HG02885 (cell line): ENCODE measurements at regions not wholly inside any gene's neighbourhood (a gene's known extent, or its start where the extent isn't known, plus 50 kb on each side); places are given as distances from the start of the nearest gene placed in this dataset.

Experiments used
- ATAC-seq: cut with Tn5 transposase; IDR thresholded peaks from one replicate; pipeline ENCODE4 v1.9.1; 2021; ENCODE audit warnings: mild to moderate bottlenecking; ENCODE audit not compliant: unreplicated experiment, poor library complexity

DNA sequence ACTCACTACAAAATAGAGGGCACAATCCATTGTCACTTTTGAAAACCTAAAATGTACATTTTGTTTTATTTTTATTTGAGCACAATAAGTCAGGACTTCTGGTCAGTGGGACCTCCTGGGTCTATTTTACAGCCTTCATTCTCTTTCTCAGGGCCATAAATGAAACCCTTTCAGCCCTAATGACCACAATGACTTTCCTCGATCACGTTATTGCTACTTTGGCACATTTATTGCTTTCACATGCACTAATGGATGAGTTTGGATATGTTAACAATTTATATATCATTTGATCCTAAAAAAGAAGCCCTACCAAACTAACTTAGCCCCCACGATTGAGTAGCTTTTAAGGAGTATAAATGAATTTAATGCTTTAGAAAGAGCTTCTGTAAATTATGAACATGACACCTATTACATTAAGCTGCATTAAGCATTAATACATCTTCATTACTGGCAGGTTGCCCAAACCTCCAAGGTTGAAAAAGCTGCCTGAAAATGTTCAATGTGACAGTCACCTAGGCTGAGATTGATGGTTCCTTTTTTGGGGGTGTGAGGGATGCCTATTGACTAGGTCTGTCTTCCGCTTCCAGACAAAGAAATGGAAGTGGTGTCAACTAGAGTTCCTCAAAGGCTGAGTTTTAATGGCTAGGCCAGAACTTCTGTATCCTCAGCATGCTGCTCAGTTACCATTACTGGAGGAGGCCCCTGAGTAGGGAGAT lies 296.4 kb downstream of the GPAT3 start:
- no peak for ATAC-seq

DNA sequence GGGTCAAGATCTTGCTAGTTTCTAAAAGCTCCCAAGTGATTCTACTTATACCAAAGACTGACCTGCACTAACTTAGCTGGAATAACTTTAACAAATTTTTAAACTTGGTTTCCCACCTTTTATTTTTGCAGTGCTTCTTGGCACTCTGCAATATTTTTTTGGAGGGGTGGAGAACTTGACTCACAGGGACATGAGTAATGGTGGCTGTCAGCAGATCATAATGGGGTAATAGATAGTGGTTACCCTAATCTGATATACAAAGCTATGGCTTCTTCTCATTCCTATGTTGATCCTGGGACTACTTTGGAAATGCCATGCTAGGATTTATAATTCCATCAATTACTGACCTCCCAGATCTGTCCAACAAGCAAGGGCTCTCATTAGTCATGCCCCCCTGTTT lies 295.7 kb downstream of the GPAT3 start:
- no peak for ATAC-seq

DNA sequence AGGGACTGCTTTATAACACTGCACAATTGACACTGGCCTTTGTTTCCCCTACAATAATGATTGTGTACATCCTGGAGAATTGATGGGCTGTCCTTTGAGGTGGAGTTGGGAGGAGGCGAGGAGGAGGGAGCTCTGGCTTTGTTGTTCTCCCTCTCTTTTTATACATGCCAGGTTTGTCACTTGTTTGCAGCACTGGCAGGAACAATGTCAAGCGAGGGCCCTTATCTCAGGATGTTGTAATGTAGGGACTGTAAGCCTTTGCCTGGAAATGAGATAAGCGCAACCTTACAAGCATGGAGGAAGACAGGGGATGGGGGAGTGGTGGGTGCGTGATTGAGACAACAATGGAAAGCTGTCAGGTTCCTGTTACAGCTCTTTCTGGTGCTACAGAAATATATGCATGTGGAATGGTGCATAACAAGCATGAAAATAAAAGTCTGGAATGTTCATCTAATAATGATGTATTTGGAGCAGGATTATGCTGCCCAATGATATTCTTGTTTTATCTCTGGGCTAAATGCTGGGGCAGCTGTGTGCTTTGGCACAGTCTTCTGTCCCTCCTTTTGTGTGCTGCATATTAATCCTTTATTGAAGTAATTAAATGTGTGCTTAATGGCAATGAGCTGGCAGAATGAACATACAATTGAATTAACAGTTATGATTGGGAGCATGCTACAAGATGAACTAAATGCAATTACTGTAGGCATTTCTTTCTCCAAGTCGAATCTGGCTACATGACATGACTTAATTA lies 294.4 kb downstream of the GPAT3 start:
- no peak for ATAC-seq

DNA sequence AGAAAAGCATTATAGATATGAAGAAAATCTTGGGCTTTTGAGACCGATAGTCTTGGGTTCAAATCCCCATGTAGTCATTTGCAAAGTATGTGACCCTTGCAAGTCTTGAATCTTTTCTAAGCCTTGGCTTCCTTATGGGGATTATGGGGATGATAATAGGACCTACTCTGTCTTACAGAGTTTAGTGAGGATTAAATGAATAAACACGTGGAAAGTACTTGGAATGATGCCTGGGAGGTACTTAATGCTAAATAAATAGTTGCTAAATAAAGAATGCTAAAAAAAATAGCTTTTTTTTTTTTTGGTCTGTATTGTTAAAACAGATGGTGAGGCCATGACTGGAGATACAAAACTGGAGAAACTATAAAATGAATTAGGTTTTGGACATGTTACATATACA lies 292.7 kb downstream of the GPAT3 start:
- no peak for ATAC-seq

DNA sequence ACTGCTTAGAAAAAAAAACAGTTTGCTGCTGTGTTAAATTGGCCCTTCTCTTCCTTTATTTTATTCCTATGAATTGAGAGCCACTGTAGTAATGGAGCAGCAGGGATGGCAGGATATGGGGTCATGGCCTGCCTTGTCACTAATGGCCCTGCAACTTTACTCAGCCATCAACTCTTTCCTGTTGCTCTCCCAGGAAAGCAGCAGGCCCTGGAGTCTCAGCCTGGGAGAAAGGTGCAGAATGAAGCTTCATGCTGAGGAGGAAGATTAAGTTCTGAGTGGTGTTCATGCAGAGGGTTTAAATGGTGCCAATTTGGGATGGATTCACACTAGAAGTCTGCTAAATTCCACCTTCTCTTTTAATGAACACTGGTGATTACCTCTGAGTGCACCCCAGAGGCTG lies 285.6 kb downstream of the GPAT3 start:
- no peak for ATAC-seq

DNA sequence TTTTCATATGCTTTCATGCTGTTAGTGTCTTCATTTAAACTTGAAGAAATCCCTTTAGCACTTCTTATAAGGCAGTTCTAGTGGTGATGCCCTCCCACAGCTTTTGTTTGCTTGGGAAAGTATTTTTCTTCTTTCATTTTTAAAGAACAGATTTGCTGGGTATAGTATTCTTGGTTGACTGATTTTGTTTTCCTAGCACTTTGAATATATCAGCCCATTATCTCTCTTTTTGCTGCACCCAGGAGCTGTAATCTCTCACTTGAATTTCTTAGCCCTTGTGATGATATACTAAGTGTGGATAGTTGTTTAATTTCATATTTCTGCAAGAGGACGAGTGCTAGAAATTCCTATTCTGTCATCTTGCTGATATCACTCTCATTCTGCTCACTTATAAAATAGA lies 283.7 kb downstream of the GPAT3 start:
- ATAC-seq, result no peak

DNA sequence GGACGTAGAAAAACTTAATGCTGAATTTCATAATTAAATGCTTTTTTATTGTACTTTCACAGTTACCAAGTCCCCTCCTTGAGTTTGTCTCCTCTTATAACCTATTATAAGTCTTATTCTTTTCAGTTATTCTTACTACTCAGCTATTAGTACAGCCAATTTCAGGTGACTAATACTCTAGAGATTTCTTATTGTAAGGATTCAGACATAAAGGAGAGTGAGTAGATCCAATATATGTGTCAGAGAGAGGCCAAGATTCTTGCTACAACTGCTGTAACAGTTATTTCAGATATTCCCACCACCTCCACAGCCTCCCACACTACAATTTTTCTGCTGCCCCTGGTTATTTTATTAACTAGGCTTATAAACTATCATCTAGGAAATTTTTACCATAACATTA lies 274.5 kb downstream of the GPAT3 start:
- no peak for ATAC-seq

DNA sequence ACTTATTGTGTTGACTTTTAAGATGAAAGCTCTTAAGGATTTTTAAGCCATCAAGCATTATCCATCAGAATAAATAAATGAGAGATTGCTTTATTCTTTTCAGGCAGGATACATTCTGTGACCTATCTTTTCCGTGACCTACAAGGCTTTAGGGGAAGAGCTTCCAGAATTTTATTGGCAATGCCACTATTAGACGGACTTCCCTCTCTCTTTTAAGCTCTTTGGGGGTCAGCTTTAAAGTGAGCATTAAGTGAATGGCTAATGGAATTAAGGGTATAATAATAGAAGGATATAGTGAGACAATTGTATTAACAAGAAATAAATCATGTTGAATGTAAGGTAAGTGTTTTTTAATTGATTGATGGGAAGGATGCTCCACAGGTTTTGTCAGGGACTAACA lies 273.7 kb downstream of the GPAT3 start:
- ATAC-seq, result no peak

DNA sequence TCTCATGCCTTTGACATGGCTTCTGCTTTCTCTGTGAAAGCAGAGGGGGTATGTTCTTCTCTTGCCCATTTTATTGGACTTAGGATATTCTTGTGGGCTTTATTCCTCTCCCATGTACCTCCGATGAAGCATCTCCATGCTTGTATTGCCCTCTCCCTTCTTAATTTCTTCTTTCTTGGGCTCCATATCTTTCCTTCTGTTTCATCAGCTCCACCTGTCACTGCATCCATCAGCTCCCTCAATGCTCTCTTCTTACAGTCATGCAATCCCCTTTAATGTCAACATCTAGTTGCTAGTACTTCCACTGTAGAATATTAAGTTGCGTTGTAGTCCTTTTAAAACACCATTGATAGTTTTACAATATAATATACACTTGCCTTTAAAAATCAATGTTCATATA lies 257.6 kb downstream of the GPAT3 start:
- no peak for ATAC-seq

DNA sequence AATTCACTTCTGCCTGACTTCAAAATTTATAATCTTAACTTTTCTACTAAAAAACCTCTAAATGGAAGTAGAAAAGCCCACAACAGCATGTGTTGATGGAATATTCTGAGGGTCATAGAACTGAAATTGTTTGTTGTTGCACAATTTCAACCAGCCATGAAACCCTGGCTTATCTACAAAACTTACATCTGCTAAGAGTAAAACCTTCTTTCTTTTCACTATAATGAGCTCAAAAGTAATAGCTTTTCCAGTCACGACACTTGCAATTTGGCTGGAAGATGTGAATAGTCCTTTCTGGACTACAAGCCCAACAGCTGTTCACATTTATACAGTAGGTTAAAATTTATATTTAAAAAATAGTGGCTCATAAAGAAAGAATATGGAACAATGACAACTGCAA lies 250.0 kb downstream of the GPAT3 start:
- no peak for ATAC-seq

DNA sequence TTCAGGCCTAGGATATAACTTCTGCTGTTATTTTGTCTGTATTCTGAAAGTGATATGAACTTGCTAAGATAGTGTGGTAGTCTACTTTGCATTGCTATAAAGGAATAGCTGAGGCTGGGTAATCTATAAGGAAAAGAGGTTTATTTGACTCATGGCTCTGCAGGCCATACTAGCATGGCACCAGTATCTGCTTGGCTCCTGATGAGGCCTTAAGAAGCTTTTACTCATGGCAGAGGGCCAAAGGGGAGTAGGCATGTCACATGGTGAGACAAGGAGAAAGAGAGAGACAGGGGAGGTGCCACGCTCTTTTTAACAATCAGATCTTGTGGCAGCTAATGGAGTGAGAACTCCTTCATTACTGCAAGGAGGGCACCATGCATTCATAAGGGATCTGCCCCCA lies 247.3 kb downstream of the GPAT3 start:
- ATAC-seq, result no peak

DNA sequence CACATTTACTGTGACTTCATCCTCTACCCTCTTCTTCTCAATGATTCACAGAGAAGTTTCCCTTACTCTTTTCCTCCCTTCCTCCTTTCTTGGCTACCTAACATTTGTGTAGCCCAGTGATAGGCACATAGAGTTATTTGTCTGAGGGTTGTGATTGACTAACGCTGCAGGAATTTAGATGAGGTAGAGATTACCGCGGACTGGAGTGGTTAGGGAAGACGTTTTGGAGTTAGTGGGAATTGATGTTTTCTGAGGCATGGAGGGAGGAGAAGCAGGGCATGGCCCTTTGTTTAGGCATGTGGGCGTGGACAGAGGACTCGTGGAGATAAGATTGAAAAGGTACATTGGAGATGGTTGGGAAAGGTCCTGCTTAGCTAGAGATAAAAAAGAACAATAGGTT lies 246.7 kb downstream of the GPAT3 start:
- ATAC-seq, result no peak

DNA sequence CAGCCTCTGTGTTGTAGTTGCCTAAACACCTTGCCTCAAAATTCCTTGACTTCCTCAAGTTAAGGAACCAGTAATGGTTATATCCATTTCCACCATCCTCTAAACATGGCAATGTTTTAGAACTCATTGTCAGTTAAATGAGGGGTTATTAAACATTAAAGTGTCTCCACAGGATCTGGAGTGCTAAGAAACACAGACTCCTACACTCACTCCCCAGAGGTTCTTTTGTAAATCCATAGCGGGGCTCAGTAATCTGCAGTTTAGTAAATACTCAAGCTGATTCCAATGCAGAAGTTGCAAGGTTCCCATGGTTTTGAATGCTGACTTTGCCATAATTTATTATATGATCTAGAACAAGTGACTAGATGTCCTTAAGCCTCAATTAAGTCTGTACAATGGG lies 245.5 kb downstream of the GPAT3 start:
- no peak for ATAC-seq

DNA sequence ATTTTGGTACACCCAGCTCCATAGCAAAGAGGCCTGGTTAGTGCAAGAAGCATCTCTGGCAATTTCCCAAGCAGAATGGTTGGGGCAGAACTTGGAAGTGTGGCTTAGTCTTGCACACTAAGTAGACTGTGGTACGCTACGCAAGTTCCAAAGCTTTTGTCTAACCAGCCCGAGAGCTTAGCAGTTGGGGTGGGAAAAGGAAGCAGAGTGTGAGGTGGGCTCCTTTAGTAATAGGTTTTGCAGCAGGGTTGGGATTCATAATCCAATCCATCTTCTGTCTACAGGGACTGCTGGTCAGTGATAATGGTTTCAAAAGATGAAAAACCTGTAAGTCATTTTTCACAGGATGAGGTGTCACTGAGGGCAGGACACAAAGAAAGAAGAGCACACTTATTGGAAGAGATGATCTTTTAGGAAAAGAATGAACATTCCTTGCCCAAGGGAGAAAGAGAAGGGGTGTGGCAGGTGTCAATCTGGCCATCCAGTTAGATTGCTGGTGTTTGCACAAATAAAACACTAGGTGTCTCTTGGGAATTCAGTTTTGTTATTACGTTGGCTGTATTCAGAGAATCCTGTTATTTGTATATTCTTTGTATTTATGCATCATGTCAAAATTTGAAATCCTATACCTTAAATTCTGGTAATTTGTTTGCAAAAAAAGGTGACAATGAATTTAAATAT lies 244.3 kb downstream of the GPAT3 start:
- ATAC-seq, result no peak

DNA sequence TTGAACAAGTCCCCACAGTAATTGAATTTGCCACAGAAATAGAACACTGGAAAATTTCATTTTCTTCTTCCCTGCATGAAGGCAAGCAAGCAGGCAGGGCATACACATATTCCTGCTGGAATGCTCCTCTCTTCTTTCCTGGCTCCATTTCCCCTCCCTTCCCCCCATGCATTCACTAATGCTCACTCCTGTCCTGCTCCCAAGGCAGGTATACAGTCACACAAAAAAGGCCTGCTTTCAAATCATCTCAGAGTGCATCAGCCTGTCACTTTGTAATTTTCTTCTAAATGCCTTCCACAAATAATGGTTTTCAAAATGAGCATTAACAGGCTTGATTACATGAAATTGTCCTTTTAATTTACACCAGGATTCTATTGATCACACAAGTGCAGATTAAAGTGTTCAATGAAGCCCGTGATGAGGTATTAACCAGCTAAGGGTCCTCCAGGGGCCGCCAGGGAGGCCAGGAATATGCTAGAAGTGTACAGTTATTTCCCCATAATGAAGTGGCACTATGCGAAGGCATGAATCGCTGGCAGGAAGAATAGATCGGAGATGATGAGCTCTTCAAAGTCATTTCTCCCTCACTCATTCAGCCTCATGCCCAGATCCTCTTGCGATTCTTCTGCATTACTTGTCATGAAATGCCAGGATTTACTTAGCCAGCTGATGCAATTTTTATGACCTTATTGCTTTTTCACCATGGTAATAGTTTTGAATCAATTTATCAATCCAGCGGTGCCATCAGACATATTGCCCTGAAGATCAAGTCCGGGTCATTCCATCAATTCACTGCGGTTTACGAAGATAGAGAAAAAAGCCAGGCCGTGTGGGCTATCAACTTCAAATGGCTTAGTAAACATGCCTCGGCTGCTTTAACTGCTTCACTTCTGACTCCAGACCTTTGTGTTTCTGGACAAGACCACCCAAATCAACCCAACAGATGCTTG lies 243.5 kb downstream of the GPAT3 start:
- ATAC-seq, result no peak

DNA sequence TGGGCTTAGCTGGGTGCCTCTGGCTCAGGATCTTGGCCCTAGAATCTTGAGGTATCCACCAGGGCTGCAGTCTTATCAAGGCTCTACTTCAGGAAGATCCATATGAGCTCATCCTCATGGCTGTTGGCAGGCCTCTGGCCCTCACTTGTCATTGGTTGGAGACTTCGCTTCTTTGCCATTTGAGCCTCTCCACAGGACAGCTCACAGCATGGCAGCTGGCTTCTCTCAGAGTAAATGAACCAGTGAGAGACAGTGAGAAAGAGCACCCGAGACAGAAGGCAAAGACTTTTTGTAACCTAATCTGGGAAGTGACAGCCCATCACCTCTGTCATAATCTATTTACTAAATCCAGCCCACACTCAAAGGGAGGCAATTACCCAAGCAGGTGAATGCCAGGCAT lies 236.8 kb downstream of the GPAT3 start:
- ATAC-seq, result no peak

DNA sequence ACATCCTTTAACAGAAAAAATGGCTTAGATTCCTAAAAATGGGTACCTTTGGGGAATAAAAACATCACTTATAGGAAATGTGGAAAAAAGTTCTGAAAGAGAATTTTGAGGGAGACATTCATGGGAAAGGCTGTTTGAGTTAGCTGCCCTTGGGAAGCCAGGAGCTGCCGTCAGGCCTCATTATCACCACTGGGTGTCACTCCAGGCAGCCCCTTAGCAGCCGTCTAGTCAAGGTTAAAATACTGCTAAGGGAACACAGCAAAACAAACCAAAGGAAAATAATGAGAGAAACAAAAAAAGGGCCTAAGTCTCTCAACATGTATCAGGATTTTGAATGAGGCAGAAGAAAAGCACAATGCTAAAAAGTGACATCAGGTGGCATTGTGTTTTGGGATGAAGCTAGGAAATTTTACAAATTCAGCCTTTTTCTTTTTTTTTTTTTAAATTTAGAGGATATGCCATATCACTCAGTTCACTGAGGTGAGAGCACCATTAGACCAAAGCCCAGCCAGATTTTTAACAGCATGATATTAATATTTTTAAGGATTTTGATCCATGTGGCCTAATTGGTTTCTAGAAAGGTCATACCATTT lies 235.3 kb downstream of the GPAT3 start:
- ATAC-seq, result peak; percentile 56

DNA sequence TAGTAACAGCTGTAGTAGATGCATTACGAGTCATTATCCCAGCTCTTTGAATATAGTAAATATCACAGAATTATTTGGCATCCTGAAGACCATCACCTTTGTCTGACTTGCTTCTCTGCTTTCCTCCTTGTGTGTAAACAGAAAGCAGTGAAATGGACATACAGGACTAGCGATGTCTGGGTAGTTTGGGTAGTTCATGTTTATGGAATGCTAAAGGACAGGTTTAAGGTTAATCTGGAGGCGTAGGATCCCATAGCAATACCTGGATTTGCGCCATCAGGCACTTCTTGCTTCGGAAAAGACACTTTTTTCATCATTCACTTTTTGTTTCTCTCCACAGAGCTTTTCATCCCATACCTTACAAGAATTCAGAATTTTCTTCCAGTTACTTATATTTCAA lies 232.2 kb downstream of the GPAT3 start:
- ATAC-seq, result no peak

DNA sequence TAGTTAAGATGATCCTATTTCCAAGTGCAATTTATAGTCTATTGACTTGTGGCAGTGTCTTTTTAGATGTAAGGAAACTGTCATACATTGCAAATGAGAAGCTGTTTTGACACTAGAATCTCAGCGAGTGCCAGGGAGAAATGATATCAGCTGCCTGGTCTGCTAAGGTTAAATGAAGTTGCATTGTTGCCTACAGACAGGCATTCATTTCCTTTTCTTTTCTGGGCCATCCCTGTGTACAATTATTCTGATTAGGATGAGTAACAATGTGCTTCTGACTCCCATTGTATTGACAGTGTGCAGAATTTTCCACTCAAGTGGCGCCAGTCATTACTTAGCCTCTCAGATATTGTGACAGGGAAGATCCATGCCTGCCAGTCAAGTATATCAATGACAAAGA lies 231.2 kb downstream of the GPAT3 start:
- no peak for ATAC-seq

DNA sequence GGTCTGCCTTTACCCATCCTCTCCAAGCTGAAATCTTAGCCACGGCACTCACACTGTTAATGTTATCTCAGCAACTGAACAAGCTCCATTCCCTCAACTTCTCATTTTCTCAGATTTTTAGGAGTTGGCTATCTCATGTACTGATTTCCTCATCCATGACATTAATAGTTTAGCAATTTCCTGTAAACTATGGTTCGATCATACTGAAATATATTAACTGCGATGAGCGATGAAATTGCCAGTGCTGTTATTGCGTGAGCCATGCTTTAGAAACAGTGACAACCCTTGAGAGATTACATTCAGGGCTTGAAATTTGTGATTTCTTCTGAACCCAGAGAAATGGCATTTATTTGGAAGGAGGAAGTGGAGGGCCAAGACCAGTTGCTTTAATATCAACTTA lies 223.7 kb downstream of the GPAT3 start:
- ATAC-seq, result no peak
